NB4 (cell line): ENCODE measurements at regions not wholly inside any gene's neighbourhood (a gene's known extent, or its start where the extent isn't known, plus 50 kb on each side); places are given as distances from the start of the nearest gene placed in this dataset.

ENCODE experiments used
- POLR2A ChIP-seq: IDR thresholded peaks from 2 replicates; pipeline ENCODE4 v1.6.1; 2011; ENCODE audit warnings: mild to moderate bottlenecking; ENCODE audit not compliant: insufficient read length; ENCODE audit errors: extremely low read depth
- TF ChIP-seq, protein P1 (sequence below): IDR thresholded peaks from one replicate; pipeline ENCODE4 v1.5.1; 2012; ENCODE audit warnings: low read depth, low read length
- TF ChIP-seq, protein P2 (sequence below): IDR thresholded peaks from 2 replicates; pipeline ENCODE4 v1.6.1; 2011; ENCODE audit warnings: low read depth, low read length

DNA sequence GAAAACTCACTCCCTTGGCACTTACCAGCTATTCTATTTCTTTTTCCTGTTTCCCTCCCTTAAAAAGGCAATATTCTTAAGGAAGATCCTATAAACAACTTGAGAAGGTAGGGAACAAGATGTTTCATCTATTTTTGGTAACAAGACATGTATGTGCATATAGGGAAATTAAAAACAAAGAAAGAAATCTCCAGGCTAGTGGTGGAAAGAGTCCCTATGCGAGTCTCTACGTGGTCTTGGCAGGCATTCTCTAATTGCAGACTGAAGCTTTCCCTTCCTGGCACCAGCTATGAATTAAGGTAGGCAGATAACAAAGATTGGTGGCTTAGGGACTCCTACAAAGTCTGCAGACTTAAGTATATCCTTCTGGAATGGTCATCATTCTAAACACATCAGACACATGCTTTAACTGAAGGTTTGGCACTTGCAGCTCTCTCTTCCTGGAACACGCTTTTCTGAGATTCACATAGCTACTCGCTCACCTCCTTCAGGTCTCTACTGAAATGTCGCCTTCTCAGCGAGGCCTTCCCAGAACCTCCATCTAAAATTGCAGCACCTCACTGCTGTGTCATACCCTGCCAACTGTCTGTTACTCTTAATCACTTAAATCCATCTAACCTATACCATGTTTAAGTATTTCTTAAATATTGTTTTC is 336.0 kb downstream of the VGLL3 start:
- TF ChIP-seq, protein P1, sequence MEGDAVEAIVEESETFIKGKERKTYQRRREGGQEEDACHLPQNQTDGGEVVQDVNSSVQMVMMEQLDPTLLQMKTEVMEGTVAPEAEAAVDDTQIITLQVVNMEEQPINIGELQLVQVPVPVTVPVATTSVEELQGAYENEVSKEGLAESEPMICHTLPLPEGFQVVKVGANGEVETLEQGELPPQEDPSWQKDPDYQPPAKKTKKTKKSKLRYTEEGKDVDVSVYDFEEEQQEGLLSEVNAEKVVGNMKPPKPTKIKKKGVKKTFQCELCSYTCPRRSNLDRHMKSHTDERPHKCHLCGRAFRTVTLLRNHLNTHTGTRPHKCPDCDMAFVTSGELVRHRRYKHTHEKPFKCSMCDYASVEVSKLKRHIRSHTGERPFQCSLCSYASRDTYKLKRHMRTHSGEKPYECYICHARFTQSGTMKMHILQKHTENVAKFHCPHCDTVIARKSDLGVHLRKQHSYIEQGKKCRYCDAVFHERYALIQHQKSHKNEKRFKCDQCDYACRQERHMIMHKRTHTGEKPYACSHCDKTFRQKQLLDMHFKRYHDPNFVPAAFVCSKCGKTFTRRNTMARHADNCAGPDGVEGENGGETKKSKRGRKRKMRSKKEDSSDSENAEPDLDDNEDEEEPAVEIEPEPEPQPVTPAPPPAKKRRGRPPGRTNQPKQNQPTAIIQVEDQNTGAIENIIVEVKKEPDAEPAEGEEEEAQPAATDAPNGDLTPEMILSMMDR, result no peak
- no peak for TF ChIP-seq POLR2A
- TF ChIP-seq, protein P2, sequence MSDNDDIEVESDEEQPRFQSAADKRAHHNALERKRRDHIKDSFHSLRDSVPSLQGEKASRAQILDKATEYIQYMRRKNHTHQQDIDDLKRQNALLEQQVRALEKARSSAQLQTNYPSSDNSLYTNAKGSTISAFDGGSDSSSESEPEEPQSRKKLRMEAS, result no peak
